ENCODE measurements at regions not wholly inside any gene's neighbourhood (a gene's known extent, or its start where the extent isn't known, plus 50 kb on each side); places are given as distances from the start of the nearest gene placed in this dataset.
"Not testable (repeated sequence)": the region's sequence is repeated elsewhere in the genome, so short reads cannot be mapped to it uniquely, and the experiment has no call there.

DNA sequence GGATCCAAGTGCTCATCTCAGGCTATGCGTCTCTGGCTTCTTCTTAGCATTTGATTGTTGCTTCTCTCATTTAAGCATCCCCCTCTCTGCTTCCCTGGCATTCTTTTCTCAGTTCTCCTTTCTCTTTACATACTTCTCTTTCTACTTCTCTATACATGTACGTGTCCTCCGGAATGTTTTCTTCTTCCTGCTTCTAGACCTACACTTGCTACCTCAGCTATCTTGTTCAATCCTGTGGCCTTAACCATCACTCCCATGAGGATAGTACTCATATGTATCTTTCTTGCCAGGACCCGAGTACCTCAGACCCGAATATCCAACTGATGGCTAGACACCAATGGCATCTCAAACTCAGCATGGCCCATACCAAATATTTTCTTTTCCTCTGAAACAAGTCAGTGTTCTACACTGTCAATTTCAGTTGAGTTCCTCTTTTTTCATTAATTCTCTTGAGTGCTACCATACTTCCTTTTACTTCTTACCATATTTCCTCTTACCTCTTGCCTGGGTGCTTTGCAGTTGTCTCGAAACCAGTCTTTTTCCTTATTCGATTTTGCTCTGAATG is 115.1 kb upstream of the SLC38A2 start:
- DNase-seq: peak; percentile 2

GRCh38 chr12:46486588-46486987 is 114.0 kb upstream of the SLC38A2 start:
- DNase-seq: no peak

- DNase-seq: no peak
Observed at GRCh38 chr12:46485853-46486252, 113.3 kb upstream of the SLC38A2 start.

DNA sequence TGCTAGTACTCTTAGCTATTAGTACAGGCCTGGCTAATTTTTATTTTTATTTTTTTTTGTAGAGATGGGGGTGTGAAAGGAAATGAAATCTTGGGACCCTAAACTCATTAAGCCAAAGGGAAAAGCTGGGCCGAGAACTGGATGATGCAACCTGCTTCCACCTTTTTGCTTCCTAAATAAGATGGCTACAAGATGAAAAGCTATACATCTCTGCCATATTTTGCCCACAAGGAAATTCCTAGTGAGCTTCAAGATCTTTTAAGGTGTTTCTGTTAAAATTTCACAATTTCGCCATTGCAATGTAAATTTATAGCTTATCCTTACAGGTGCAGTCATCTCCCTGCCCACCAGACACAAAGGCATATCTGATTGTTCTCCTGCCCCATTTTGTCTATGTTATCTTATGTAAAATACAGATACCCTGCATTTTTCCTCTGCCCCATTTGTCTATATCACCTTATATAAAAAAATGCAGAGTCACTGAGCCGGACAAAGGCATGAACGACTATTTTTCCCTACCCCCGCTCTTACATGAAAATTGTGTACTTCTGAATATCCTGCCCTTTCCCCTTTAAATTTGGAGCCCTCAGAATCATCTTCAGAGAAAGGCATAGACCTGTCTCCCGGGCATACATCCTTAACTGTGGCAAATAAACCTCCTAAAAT is 112.0 kb upstream of the SLC38A2 start:
- DNase-seq: no peak

GRCh38 chr12:46483572-46484395 is 111.2 kb upstream of the SLC38A2 start:
- DNase-seq: no peak

GRCh38 chr12:46480724-46481123 is 108.2 kb upstream of the SLC38A2 start:
- DNase-seq: no peak

DNA sequence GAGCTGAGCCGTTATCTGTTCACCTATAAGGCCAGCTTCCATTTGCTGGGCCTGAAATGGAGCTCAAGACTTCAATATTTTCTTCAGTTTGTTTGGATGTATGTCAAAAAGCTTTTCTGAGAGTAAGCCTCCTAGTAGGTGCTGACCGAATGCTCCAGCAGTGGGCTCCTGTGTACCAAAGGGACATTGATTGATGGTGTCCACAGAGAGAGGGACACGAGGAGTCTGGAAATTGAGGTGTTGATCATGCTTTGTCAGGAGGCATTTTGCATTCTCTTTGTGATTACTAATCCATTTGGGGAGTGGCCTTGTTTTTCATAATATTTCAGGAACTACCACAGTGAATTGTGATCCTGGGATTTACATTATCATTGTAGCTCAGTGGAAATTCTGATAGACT is 107.7 kb upstream of the SLC38A2 start:
- DNase-seq: no peak

DNA sequence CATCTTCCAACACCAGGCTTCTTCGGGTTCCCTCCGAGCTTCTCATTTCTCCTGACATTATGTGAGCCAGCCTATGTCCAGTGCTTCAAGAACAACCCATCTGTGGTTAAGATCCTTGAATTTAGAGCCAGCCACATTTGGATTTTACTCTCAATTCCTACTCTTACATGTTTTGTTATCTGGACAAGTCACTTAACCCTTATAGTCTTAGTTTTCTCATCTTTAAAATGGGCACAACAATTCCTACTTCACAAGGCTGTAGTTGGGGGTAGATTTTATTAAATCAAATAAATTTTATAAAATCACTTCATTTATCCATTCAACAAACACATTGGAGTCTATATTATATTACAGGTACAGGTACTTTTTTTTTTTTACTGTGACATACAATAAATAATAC is 105.5 kb upstream of the SLC38A2 start:
- DNase-seq: no peak

- no peak for DNase-seq
Observed at GRCh38 chr12:46477541-46477940, 105.0 kb upstream of the SLC38A2 start.

DNA sequence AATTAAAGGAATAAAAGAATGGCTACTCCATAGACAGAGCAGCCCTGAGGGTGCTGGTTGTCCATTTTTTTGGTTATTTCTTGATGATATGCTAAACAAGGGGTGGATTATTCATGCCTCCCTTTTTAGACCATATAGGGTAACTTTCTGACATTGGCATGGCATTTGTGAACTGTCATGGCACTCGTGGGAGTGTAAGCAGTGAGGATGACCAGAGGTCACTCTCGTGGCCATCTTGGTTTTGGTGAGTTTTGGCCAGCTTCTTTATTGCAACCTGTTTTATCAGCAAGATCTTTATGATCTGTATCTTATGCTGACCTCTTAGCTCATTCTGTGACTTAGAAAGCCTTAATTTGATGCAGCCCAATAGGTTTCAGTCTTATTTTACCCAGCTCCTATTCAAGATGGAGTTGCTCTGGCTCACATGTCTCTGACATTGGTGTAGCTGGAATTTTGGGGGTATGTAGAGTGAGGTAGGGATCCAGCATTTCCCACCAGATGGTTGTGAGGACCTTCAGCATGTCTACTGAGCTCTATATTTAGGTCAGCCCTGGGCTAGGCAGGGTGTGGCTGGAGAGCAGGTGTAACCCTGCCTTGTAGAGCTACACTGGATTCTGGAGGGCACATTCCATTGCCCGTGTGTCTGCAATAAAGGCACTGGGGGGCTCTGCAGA is 103.5 kb upstream of the SLC38A2 start:
- no peak for DNase-seq

- not testable (repeated sequence) for DNase-seq
Observed at GRCh38 chr12:46474385-46474784, 101.8 kb upstream of the SLC38A2 start.

DNA sequence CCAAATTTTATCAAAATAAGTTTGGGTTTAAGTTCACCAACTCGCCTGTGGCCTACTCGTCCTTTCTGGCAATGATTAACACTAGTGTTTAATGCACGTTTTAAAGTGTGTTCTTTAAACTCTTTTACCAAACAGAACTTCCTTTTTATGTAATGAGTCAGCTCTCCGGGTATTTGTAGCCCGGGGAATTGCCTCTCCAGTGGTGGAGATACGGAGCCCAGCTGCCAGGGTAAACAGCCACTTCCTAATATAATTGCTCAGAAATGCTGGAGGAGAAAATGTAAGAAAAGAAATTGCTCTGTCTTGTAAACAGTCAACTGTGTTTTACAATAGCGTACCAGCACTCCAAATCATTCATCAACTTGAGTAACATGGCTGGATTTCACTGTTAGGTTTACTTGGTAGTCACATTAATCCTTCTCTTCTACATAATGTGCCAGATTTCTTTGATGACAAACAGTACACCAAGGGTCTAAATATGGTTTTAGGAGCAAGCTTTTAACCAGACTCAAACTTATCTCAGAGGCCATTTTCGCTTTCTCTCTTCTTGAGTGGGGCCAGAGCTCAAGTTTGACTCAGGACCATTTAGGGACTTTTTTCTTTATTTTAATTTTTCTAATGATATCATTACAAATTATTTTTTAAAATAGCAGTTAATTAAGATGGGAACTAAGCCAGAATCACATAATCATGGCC is 101.2 kb upstream of the SLC38A2 start:
- DNase-seq: no peak

GRCh38 chr12:46472893-46473633 is 100.5 kb upstream of the SLC38A2 start:
- DNase-seq: no peak

DNA sequence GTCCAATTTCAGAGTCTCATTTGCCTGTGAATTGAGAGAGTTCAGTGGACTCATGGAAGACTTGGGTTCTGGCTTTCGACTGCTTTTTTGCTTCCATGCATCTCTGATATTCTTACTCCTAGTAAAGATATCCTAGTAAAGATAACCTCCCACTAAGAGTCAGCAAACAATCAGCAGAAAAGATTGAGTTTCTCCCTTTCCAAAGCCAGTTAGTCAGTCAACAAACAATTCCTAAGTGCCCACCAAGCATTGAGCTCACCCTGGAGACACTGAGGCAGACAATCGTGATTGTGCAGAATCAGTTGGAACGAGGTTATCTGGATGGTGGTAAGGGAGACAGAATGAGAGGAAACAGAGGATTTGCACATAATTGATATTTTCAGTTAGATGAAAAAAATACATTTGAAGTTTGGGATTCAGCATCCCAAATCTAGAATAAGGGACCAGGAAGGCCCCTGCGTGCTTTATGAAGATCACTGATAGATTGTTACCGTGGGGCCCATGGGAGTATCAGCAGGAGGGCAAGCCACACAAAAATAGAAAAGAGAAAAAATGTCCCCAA is 99.7 kb upstream of the SLC38A2 start:
- no peak for DNase-seq

- no peak for DNase-seq
Observed at GRCh38 chr12:46471404-46471803, 98.8 kb upstream of the SLC38A2 start.

DNA sequence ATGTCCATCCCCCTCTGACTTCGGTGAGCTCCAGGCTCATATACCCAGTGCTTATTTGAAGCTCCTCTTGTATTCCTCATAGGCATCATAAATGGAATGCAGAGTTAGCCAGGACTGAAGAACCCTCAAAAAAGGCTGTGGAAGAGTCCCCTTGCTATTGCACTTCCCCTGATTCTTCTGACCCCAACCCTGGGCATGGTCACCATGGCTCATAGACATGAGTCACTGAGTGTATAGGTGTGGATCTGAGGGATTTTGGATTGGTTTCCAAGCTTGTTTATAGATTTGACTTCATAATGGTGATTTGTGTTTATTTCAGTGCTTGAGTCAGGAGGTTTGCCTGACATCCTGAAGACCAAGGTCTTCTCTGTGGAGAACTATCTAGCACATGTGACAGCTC is 98.4 kb upstream of the SLC38A2 start:
- DNase-seq: no peak

DNA sequence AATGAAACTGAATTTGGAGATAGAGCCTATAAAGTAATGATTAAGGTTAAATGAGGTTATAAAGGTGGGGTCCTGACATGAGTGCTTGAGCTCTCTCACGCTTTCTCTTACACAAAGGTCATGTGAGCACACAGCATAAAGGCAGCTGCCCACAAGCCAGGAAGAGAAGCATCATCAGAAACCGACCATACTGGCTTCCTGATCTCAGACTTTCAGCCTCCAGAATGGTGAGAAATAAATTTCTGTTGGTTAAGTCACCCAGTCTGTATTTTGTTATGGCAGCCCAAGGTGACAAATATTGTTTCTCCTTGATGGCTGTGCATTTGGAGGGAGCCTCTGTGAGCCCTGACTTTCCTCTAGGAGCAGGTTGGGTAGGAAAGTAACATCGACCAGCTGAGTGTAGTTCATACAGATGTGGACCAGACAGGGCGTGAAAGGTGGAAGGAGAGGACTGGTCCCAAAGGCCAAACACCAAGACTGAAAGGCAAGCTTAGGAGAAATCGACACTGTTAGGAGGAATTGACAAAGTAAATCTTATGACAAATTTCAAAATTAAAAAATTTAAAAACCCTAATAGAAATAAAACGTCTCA is 97.6 kb upstream of the SLC38A2 start:
- peak; percentile 32 for DNase-seq

DNA sequence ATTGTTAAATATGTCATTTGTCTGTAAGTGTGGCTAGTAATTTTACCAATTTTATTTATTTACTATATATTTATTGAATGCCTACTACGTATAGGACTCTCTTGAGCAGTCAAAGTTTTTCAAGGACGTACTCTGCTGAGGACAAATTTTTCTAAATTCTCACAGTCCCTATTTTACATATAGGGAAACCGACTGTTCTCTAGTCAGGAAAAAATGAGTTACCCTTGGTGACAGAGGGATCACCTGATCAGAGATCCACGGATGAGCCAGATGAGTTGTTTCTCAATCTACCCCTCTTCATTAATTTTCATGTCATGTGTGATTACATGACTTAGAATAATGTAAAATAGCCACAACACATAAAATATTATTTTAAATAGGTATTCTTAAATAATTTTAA is 96.2 kb upstream of the SLC38A2 start:
- DNase-seq: no peak

GRCh38 chr12:46468160-46468559 is 95.6 kb upstream of the SLC38A2 start:
- DNase-seq: no peak

DNA sequence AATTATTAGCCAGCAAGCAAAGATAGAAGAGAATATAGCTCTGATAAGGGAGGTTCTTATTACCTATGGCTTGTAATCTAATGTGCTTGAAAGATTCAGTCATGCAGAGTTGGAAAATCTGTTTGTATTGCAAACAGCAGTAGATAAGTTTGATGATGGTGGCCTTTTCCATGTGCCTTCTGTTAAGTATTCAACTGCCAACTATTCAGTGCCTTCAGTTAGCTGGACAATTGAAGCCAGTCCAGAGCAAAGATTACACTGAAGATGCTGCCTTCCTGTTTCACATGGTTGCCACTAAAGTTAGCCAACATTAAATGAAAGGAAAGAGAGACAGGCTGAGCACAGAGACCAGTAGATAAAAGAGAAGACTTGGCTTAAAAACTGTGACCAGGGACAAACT is 92.7 kb upstream of the SLC38A2 start:
- DNase-seq: no peak

GRCh38 chr12:46464863-46465262 is 92.3 kb upstream of the SLC38A2 start:
- DNase-seq: no peak
